ENCODE measurements at regions not wholly inside any gene's neighbourhood (a gene's known extent, or its start where the extent isn't known, plus 50 kb on each side); places are given as distances from the start of the nearest gene placed in this dataset.
"Not testable (repeated sequence)": the region's sequence is repeated elsewhere in the genome, so short reads cannot be mapped to it uniquely, and the experiment has no call there.

DNA sequence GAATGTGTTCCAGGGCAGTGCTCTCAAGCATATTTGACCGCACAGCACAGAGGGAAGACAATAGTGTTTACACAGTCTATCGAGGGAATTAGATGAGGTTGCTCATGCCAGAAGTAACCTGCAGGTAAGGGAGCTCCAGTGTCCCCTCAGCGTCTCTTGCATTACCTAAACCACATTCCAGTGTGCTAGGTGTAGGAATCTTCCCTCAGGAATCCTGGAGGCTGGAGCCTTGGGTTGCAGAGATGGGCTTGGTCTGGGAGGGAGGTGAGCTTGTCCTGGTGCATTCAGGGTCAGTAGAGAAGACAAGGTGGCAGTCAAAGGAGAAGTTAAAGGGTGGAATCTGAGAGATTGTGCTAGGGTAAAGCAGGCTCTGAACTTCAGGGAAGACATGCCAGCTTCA, 56.3 kb downstream of the SOX14 start:
- Histone ChIP-seq H3K27me3 (ENCODE audit: control insufficient read depth, insufficient read depth, low read length) (no peaks in the 10 kb centered on the region), H3K36me3 (ENCODE audit: control insufficient read depth, insufficient read depth, low read length) (no peaks in the 10 kb centered on the region), H3K27ac (ENCODE audit: low read depth, low read length) (no peak overlapping the region), H3K9ac (ENCODE audit: low read length) (no peak overlapping the region), H3K9me3 (ENCODE audit: control insufficient read depth, insufficient read depth, low read depth, low read length) (no peaks in the 10 kb centered on the region), H3K4me1 (ENCODE audit: control insufficient read depth, insufficient read depth, low read length) (no peaks in the 10 kb centered on the region), H3K4me3 (ENCODE audit: low read depth, low read length) (no peak overlapping the region)

GRCh38 chr3:137835096-137835495, 71.0 kb downstream of the SOX14 start:
- Histone ChIP-seq H3K4me1 (ENCODE audit: control insufficient read depth, insufficient read depth, low read length) (peaks cover 11% of the 10 kb centered on the region), H3K9me3 (ENCODE audit: control insufficient read depth, insufficient read depth, low read depth, low read length) (peaks cover 11% of the 10 kb centered on the region; the same call in 1 of the 2 replicates)

DNA sequence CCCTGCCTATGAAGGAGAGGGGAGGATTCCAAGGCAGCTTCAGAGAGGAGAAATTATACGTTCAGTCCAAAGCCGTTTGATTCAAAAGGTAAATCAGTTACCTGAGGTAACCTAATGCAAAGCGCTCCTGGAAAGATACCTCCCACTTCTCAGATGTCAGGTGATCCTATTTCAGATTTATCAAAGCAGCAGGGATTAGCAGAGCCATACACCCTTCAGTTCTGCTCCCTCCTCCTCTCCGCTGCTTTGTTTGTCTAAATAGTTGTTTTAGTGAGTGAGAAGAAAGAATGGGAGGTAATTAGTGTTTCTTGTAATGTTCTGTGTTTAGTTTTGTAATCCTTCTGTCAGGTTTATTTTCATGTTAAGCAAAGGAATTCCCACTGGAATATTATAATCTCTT, 81.1 kb downstream of the SOX14 start:
- Histone ChIP-seq H3K27ac (ENCODE audit: low read depth, low read length) (no peak overlapping the region), H3K27me3 (ENCODE audit: control insufficient read depth, insufficient read depth, low read length) (peaks cover 4% of the 10 kb centered on the region; the same call in 1 of the 2 replicates), H3K9ac (ENCODE audit: low read length) (no peak overlapping the region), H3K4me3 (ENCODE audit: low read depth, low read length) (no peak overlapping the region), H3K4me1 (ENCODE audit: control insufficient read depth, insufficient read depth, low read length) (peaks cover 20% of the 10 kb centered on the region; the same call in 1 of the 2 replicates), H3K9me3 (ENCODE audit: control insufficient read depth, insufficient read depth, low read depth, low read length) (no peaks in the 10 kb centered on the region), H3K36me3 (ENCODE audit: control insufficient read depth, insufficient read depth, low read length) (no peaks in the 10 kb centered on the region)

More at GRCh38 chr3:137835096-137835495, 71.0 kb downstream of the SOX14 start:
- Histone ChIP-seq H3K27me3 (ENCODE audit: control insufficient read depth, insufficient read depth, low read length) (no peaks in the 10 kb centered on the region), H3K4me3 (ENCODE audit: low read depth, low read length) (no peak overlapping the region), H3K27ac (ENCODE audit: low read depth, low read length) (no peak overlapping the region), H3K9ac (ENCODE audit: low read length) (no peak overlapping the region), H3K36me3 (ENCODE audit: control insufficient read depth, insufficient read depth, low read length) (no peaks in the 10 kb centered on the region)

- Histone ChIP-seq H3K9me3 (ENCODE audit: control insufficient read depth, insufficient read depth, low read depth, low read length) (no peaks in the 10 kb centered on the region), H3K27me3 (ENCODE audit: control insufficient read depth, insufficient read depth, low read length) (peaks cover 4% of the 10 kb centered on the region; the same call in 1 of the 2 replicates), H3K4me1 (ENCODE audit: control insufficient read depth, insufficient read depth, low read length) (peaks cover 20% of the 10 kb centered on the region; the same call in 1 of the 2 replicates)
Observed at GRCh38 chr3:137845666-137846065, 81.6 kb downstream of the SOX14 start.

DNA sequence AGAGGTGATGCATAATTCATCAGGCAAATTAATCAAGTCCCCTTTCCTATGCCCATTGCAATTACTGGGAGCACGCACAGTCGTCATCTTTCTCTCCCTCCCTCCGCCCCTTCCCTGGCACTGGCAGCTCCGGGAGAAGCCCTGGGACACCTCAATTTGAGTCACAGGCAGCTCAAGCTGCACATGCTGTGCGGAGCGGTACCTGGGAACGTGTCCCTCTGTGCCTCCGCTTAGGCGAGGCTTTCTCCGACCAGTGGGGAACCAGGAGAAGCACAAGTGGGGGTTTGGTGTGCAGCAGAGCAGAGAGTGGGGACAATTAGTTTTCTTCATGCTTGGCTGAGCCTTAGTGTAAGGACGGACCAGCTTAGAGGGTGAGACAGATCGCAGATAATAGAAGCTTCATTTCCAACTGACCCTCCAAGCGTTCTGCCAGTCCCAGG, 88.3 kb downstream of the SOX14 start:
- no peaks in the 10 kb centered on the region for H3K9me3 ChIP-seq (ENCODE audit: control insufficient read depth, insufficient read depth, low read depth, low read length)

More at GRCh38 chr3:137845666-137846065, 81.6 kb downstream of the SOX14 start:
- Histone ChIP-seq H3K4me3 (ENCODE audit: low read depth, low read length) (no peak overlapping the region), H3K27ac (ENCODE audit: low read depth, low read length) (no peak overlapping the region), H3K9ac (ENCODE audit: low read length) (no peak overlapping the region), H3K36me3 (ENCODE audit: control insufficient read depth, insufficient read depth, low read length) (no peaks in the 10 kb centered on the region)

DNA sequence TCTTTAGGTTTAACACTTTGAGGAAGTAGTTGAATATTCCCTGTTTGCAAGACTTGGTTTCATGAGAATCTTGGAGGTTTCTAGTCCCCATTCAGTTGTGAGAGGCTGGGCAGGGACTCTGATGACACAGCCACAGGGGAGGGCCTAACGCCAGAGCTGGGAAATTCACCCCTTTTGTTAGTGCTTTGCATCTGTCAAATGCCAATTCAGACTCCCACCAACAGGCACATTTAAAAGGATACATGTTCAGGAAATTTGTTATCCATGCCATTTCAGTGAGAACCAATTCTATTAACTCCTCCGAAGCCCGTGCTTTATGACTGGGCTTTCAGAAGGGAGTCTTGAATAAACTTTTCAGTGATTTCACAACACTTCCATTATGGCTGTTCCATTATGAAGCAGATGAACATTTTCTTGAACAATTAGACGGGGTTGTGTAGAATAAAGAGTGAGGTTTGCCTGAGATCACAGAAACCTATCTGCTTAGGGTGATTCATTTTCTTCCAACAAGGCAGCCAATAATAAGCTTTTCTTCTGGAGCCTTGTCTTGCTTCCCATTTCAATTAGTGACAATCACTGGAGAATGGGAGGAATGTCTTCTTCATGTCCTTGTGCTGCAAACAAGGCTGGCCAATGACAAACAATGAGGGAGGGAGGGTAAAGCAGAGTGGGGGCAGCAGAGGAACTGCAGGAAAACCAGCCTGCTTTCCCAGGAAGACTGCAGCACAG, 90.6 kb downstream of the SOX14 start:
- Histone ChIP-seq H3K27me3 (ENCODE audit: control insufficient read depth, insufficient read depth, low read length) (no peaks in the 10 kb centered on the region), H3K4me1 (ENCODE audit: control insufficient read depth, insufficient read depth, low read length) (peaks cover 23% of the 10 kb centered on the region), H3K9me3 (ENCODE audit: control insufficient read depth, insufficient read depth, low read depth, low read length) (no peaks in the 10 kb centered on the region), H3K4me3 (ENCODE audit: low read depth, low read length) (no peak overlapping the region), H3K36me3 (ENCODE audit: control insufficient read depth, insufficient read depth, low read length) (no peaks in the 10 kb centered on the region), H3K27ac (ENCODE audit: low read depth, low read length) (no peak overlapping the region), H3K9ac (ENCODE audit: low read length) (no peak overlapping the region)

More for the DNA sequence above, 88.3 kb downstream of the SOX14 start:
- Histone ChIP-seq H3K4me3 (ENCODE audit: low read depth, low read length) (no peak overlapping the region), H3K27ac (ENCODE audit: low read depth, low read length) (no peak overlapping the region), H3K36me3 (ENCODE audit: control insufficient read depth, insufficient read depth, low read length) (no peaks in the 10 kb centered on the region), H3K4me1 (ENCODE audit: control insufficient read depth, insufficient read depth, low read length) (peaks cover 28% of the 10 kb centered on the region), H3K9ac (ENCODE audit: low read length) (no peak overlapping the region), H3K27me3 (ENCODE audit: control insufficient read depth, insufficient read depth, low read length) (no peaks in the 10 kb centered on the region)

DNA sequence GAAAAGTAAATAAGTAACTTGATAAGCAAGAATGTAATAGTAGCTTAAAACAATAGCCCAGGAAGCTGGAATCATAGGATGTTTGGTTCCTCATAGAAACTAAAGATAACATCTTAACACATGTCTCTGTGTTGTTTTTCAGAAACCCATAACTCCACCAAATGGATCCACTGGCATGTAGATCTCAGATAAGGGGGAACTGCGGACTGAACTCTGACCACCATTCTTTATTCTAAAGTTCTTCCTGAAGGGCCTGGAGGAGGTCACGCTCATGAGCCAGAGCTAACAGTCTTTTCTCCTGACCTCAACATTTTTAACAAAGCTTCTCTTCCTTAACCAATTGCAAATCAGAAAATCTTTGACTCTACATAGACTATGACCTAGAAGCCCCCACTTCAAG, 101.9 kb downstream of the SOX14 start:
- H3K4me3 ChIP-seq (ENCODE audit: low read depth, low read length) = no peak overlapping the region
- no peaks in the 10 kb centered on the region for H3K27me3 ChIP-seq (ENCODE audit: control insufficient read depth, insufficient read depth, low read length)
- peaks cover 6% of the 10 kb centered on the region for H3K9me3 ChIP-seq (ENCODE audit: control insufficient read depth, insufficient read depth, low read depth, low read length)
- peaks cover 12% of the 10 kb centered on the region for H3K4me1 ChIP-seq (ENCODE audit: control insufficient read depth, insufficient read depth, low read length)
- H3K27ac ChIP-seq (ENCODE audit: low read depth, low read length) = no peak overlapping the region
- no peaks in the 10 kb centered on the region for H3K36me3 ChIP-seq (ENCODE audit: control insufficient read depth, insufficient read depth, low read length)
- no peak overlapping the region for H3K9ac ChIP-seq (ENCODE audit: low read length)

DNA sequence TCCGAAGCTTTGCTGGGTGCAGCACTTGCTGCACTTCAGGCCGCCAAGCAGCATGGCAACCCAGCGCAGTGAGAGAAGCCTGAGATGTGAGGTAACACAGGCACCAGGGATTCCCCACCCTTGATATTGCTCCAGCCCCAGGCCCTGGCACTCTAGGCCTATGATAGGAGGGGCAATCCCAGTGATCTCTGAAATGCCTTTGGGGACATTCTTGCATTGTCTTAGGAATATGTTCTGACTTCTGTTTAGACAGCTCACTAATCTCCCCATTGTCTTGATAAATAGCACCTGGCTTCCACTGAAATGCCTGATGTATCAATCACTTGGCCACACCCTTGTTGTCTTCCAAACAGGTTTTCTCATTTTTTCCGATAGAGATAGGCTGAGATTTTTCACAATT, 102.8 kb downstream of the SOX14 start:
- Histone ChIP-seq H3K4me1 (ENCODE audit: control insufficient read depth, insufficient read depth, low read length) (peaks cover 12% of the 10 kb centered on the region), H3K4me3 (ENCODE audit: low read depth, low read length) (no peak overlapping the region), H3K27ac (ENCODE audit: low read depth, low read length) (peak overlapping the region; percentile 77), H3K27me3 (ENCODE audit: control insufficient read depth, insufficient read depth, low read length) (no peaks in the 10 kb centered on the region), H3K9me3 (ENCODE audit: control insufficient read depth, insufficient read depth, low read depth, low read length) (peaks cover 7% of the 10 kb centered on the region), H3K36me3 (ENCODE audit: control insufficient read depth, insufficient read depth, low read length) (no peaks in the 10 kb centered on the region), H3K9ac (ENCODE audit: low read length) (peak overlapping the region; percentile 7)

DNA sequence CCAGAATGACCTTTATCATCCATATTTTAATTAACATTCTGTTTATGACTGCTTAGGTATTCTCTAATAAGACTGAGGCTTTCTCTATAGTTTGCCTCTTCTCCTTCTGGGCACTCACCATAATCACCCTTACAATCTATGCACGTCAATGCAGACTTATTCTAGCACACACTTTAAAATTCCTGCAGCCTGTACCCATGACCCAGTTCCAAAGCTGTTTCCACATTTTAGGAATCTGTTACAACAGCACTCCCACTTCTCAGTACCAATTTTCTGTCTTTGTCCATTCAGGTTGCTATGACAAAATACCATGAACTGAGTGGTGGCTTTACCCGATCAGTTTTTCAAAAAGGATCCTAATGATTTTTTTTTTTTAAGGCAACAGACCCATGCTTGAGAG, 103.5 kb downstream of the SOX14 start:
- H3K36me3 ChIP-seq (ENCODE audit: control insufficient read depth, insufficient read depth, low read length) = no peaks in the 10 kb centered on the region
- H3K27me3 ChIP-seq (ENCODE audit: control insufficient read depth, insufficient read depth, low read length) = no peaks in the 10 kb centered on the region
- H3K9me3 ChIP-seq (ENCODE audit: control insufficient read depth, insufficient read depth, low read depth, low read length) = peaks cover 11% of the 10 kb centered on the region
- H3K27ac ChIP-seq (ENCODE audit: low read depth, low read length) = peak overlapping the region; percentile 58; the same call in 1 of the 2 replicates
- H3K4me1 ChIP-seq (ENCODE audit: control insufficient read depth, insufficient read depth, low read length) = peaks cover 12% of the 10 kb centered on the region
- H3K4me3 ChIP-seq (ENCODE audit: low read depth, low read length) = 0 out of 2 replicates have a peak overlapping the region, but pooled peaks have one; percentile 4
- H3K9ac ChIP-seq (ENCODE audit: low read length) = no peak overlapping the region

DNA sequence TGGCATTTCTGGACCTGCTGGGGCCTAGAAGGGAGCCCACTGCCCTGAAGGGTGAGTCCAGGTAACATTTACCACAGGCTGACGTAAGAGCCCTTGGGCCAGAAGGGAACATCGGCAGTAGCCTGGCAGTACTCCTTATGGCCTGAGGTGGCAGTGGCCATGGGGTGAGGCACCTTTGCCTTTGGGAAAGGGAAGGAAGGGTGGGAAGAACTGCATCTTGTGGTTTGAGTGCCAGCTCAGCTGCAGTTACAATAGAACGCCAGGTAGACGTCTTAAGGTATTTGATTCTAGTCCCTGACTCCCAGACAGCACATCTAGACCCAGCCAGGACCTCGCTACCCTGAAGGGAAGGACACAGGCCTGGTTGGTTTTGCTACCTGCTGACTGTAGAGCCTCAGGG, 104.9 kb downstream of the SOX14 start:
- peaks cover 11% of the 10 kb centered on the region for H3K4me1 ChIP-seq (ENCODE audit: control insufficient read depth, insufficient read depth, low read length)
- H3K9ac ChIP-seq (ENCODE audit: low read length) = no peak overlapping the region
- H3K27ac ChIP-seq (ENCODE audit: low read depth, low read length) = no peak overlapping the region
- H3K36me3 ChIP-seq (ENCODE audit: control insufficient read depth, insufficient read depth, low read length) = no peaks in the 10 kb centered on the region
- no peak overlapping the region for H3K4me3 ChIP-seq (ENCODE audit: low read depth, low read length)
- no peaks in the 10 kb centered on the region for H3K27me3 ChIP-seq (ENCODE audit: control insufficient read depth, insufficient read depth, low read length)
- H3K9me3 ChIP-seq (ENCODE audit: control insufficient read depth, insufficient read depth, low read depth, low read length) = peaks cover 11% of the 10 kb centered on the region

DNA sequence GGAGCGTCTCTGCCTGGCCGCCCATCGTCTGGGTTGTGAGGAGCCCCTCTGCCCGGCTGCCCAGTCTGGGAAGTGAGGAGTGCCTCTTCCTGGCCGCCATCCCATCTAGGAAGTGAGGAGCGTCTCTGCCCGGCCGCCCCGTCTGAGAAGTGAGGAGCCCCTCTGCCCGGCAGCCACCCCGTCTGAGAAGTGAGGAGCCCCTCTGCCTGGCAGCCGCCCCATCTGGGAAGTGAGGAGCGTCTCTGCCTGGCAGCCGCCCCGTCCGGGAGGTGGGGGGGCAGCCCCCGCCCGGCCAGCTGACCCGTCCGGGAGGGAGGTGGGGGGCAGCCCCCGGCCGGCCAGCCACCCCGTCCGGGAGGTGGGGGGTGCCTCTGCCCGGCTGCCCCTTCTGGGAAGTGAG, 108.5 kb downstream of the SOX14 start:
- H3K9ac ChIP-seq (ENCODE audit: low read length); H3K4me1 ChIP-seq (ENCODE audit: control insufficient read depth, insufficient read depth, low read length); H3K27ac ChIP-seq (ENCODE audit: low read depth, low read length); H3K36me3 ChIP-seq (ENCODE audit: control insufficient read depth, insufficient read depth, low read length); H3K4me3 ChIP-seq (ENCODE audit: low read depth, low read length); H3K27me3 ChIP-seq (ENCODE audit: control insufficient read depth, insufficient read depth, low read length): not testable (repeated sequence)
- peaks cover 18% of the 10 kb centered on the region for H3K9me3 ChIP-seq (ENCODE audit: control insufficient read depth, insufficient read depth, low read depth, low read length)
